K562 (cell line): ENCODE measurements at regions not wholly inside any gene's neighbourhood (a gene's known extent, or its start where the extent isn't known, plus 50 kb on each side); places are given as distances from the start of the nearest gene placed in this dataset.
A peak's percentile ranks its signal among the peaks of the same experiment; 100 is the strongest.

Experiments used
- BACH1 ChIP-seq: fragments of 200-800 bp; sonication (Bioruptor generic); IDR thresholded peaks from 2 replicates; pipeline ENCODE4 v1.6.1; 2016; ENCODE audit warnings: missing genetic modification characterization, missing compliant biosample characterization
- CBX1 ChIP-seq: sonication (generic); IDR thresholded peaks from 2 replicates; pipeline ENCODE4 v1.6.1; 2016; ENCODE audit warnings: antibody characterized with exemption, low read depth, mild to moderate bottlenecking
- CBX8 ChIP-seq: fragments of 200-600 bp; sonication (generic); IDR thresholded peaks from 2 replicates; pipeline ENCODE4 v1.6.1; 2012; ENCODE audit warnings: borderline replicate concordance, mixed run types, low read depth, mild to moderate bottlenecking, moderate library complexity, mixed read lengths, low read length, control low read depth, inconsistent platforms; ENCODE audit not compliant: poor library complexity, severe bottlenecking; ENCODE audit errors: extremely low read depth
- CEBPG ChIP-seq, 3 experiments: fragments of 200-800 bp in 1 of 3; sonication (Bioruptor generic) in 1 of 3; sonication (generic) in 1 of 3; formaldehyde crosslinking in 1 of 3; IDR thresholded peaks in 2 of 3; conservative IDR thresholded peaks in 1 of 3; 2 replicates each; pipeline versions ENCODE4 v1.6.1 to v1.8.0; 2016 to 2022; ENCODE audit warnings: missing compliant biosample characterization in 2 of 3, missing genetic modification characterization in 2 of 3, mild to moderate bottlenecking in 1 of 3, missing genetic modification reagents in 1 of 3
- CSDE1 ChIP-seq, 2 experiments: fragments of 450-650 bp; IDR thresholded peaks; 2 replicates each; pipeline ENCODE4 v1.6.1; 2016; ENCODE audit warnings: mild to moderate bottlenecking in 1 of 2
- ETS2 ChIP-seq: IDR thresholded peaks from 2 replicates; pipeline ENCODE4 v1.6.1; 2016; ENCODE audit warnings: borderline replicate concordance, missing genetic modification characterization, mild to moderate bottlenecking, moderate library complexity, missing compliant biosample characterization; ENCODE audit not compliant: poor library complexity, severe bottlenecking
- GATAD2A ChIP-seq: fragments of 450-650 bp; IDR thresholded peaks from 2 replicates; pipeline ENCODE4 v1.6.1; 2017
- IRF2 ChIP-seq: sonication (generic); formaldehyde crosslinking; IDR thresholded peaks from 2 replicates; pipeline ENCODE4 v1.8.1; 2022; ENCODE audit warnings: mild to moderate bottlenecking, missing genetic modification reagents
- MCM7 ChIP-seq, 2 experiments: fragments of 450-650 bp; IDR thresholded peaks; 2 replicates each; pipeline ENCODE4 v1.6.1; 2016 to 2018
- MED1 ChIP-seq: sonication (generic); formaldehyde crosslinking; IDR thresholded peaks from 2 replicates; pipeline ENCODE4 v1.8.1; 2023; ENCODE audit warnings: missing genetic modification reagents, borderline replicate concordance
- OTX1 ChIP-seq: fragments of 450-650 bp; formaldehyde crosslinking; IDR thresholded peaks from 2 replicates; pipeline ENCODE4 v1.4.0; 2022; ENCODE audit warnings: mild to moderate bottlenecking
- PCBP1 ChIP-seq: fragments of 200-400 bp; formaldehyde crosslinking; IDR thresholded peaks from 2 replicates; pipeline ENCODE4 v1.6.1; 2018; ENCODE audit warnings: mild to moderate bottlenecking, low read depth, low read length; ENCODE audit not compliant: poor library complexity, severe bottlenecking
- RHOXF2B ChIP-seq: fragments of 250-450 bp; sonication (Bioruptor Pico); conservative IDR thresholded peaks from 2 replicates; pipeline ENCODE4 v1.5.1; 2021
- WHSC1 ChIP-seq: IDR thresholded peaks from one replicate; pipeline ENCODE4 v1.6.1; 2012; ENCODE audit warnings: low read length, control low read depth, inconsistent platforms
- ZNF174 ChIP-seq: fragments of 250-450 bp; sonication (Bioruptor Pico); IDR thresholded peaks from 2 replicates; pipeline ENCODE4 v1.4.0; 2020; ENCODE audit warnings: mild to moderate bottlenecking
- ZNF586 ChIP-seq: fragments of 450-650 bp; formaldehyde crosslinking; conservative IDR thresholded peaks from 2 replicates; pipeline ENCODE4 v1.4.0; 2020; ENCODE audit warnings: mild to moderate bottlenecking, moderate library complexity
- ZNF696 ChIP-seq: fragments of 250-450 bp; sonication (Bioruptor Pico); conservative IDR thresholded peaks from 2 replicates; pipeline ENCODE4 v1.4.0; 2020; ENCODE audit warnings: mild to moderate bottlenecking, moderate library complexity
- TF ChIP-seq, protein P1 (sequence below): fragments of 200-800 bp; sonication (Bioruptor generic); IDR thresholded peaks from 2 replicates; pipeline ENCODE4 v1.6.1; 2016; ENCODE audit warnings: missing genetic modification characterization, missing compliant biosample characterization
- TF ChIP-seq, protein P2 (sequence below): fragments of 200-800 bp; sonication (Bioruptor generic); IDR thresholded peaks from 2 replicates; pipeline ENCODE4 v1.6.1; 2017; ENCODE audit warnings: missing genetic modification characterization, missing compliant biosample characterization
- TF ChIP-seq, protein P3 (sequence below): fragments of 250-450 bp; sonication (Bioruptor Pico); IDR thresholded peaks from 2 replicates; pipeline ENCODE4 v1.4.0; 2020; ENCODE audit warnings: mild to moderate bottlenecking

DNA sequence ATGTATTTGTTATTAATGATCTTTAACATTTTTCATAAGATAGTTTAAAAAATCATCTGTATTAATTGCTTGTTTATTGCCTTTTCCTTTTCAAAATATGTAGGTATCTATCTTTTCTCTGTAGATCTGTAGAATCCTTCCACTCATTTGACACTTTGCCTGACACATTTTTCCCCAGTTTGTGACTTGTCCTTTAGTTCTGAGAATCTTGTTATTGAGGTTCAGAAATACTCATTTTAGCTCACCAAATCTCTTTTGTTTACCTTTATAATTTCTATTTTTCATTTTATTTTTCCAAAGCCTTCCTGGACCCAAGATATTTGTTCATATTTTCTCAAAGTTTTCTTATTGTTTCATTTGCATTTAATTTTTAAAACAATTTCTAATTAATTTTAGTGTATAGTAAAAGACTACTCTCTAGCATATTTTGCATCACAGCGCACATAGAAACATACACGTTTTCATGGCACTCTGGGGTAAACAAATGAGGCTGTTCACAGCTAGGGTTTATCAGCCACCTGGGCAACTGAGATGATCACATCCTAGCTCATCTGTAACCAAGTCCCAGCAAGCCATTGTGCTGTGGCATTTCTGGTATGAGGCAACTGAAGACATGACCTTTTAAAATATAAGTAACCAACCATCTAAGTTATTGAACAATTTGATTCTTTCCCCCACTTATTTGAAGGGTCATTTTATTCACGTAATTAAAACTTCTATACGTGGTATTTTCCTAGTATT is 275.7 kb downstream of the ADGB start (continued):
- no peak for TF ChIP-seq IRF2 (CRISPR knock-in tag)
- TF ChIP-seq ZNF696 (CRISPR knock-in tag), result no peak
- no peak for TF ChIP-seq OTX1 (CRISPR knock-in tag)
- no peak for TF ChIP-seq ZNF586 (CRISPR knock-in tag)
- no peak for TF ChIP-seq GATAD2A
- TF ChIP-seq CSDE1 (IDR thresholded peaks at IDR 0.05), result no peak
- TF ChIP-seq PCBP1, result no peak
- TF ChIP-seq, protein P1, sequence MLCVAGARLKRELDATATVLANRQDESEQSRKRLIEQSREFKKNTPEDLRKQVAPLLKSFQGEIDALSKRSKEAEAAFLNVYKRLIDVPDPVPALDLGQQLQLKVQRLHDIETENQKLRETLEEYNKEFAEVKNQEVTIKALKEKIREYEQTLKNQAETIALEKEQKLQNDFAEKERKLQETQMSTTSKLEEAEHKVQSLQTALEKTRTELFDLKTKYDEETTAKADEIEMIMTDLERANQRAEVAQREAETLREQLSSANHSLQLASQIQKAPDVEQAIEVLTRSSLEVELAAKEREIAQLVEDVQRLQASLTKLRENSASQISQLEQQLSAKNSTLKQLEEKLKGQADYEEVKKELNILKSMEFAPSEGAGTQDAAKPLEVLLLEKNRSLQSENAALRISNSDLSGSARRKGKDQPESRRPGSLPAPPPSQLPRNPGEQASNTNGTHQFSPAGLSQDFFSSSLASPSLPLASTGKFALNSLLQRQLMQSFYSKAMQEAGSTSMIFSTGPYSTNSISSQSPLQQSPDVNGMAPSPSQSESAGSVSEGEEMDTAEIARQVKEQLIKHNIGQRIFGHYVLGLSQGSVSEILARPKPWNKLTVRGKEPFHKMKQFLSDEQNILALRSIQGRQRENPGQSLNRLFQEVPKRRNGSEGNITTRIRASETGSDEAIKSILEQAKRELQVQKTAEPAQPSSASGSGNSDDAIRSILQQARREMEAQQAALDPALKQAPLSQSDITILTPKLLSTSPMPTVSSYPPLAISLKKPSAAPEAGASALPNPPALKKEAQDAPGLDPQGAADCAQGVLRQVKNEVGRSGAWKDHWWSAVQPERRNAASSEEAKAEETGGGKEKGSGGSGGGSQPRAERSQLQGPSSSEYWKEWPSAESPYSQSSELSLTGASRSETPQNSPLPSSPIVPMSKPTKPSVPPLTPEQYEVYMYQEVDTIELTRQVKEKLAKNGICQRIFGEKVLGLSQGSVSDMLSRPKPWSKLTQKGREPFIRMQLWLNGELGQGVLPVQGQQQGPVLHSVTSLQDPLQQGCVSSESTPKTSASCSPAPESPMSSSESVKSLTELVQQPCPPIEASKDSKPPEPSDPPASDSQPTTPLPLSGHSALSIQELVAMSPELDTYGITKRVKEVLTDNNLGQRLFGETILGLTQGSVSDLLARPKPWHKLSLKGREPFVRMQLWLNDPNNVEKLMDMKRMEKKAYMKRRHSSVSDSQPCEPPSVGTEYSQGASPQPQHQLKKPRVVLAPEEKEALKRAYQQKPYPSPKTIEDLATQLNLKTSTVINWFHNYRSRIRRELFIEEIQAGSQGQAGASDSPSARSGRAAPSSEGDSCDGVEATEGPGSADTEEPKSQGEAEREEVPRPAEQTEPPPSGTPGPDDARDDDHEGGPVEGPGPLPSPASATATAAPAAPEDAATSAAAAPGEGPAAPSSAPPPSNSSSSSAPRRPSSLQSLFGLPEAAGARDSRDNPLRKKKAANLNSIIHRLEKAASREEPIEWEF, result peak; percentile 56; the same call in 1 of the 2 replicates
- no peak for TF ChIP-seq CEBPG (CRISPR knock-in tag; IDR thresholded peaks at IDR 0.05)
- TF ChIP-seq CEBPG (tag; conservative IDR thresholded peaks at IDR 0.05 in 1 of 2, IDR thresholded peaks at IDR 0.05 in 1 of 2), result 0 out of 4 replicates have a peak, but pooled peaks of 1 of the 2 experiments have one; percentile 20
- TF ChIP-seq WHSC1, result no peak
- no peak for TF ChIP-seq RHOXF2B (CRISPR knock-in tag)
- 0 out of 2 replicates have a peak, but pooled peaks have one; percentile 53 for TF ChIP-seq ZNF174
- TF ChIP-seq, protein P2, sequence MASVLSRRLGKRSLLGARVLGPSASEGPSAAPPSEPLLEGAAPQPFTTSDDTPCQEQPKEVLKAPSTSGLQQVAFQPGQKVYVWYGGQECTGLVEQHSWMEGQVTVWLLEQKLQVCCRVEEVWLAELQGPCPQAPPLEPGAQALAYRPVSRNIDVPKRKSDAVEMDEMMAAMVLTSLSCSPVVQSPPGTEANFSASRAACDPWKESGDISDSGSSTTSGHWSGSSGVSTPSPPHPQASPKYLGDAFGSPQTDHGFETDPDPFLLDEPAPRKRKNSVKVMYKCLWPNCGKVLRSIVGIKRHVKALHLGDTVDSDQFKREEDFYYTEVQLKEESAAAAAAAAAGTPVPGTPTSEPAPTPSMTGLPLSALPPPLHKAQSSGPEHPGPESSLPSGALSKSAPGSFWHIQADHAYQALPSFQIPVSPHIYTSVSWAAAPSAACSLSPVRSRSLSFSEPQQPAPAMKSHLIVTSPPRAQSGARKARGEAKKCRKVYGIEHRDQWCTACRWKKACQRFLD (CRISPR knock-in tag), result peak; percentile 52; the same call in 1 of the 2 replicates
- TF ChIP-seq MED1, result no peak
- TF ChIP-seq, protein P3, sequence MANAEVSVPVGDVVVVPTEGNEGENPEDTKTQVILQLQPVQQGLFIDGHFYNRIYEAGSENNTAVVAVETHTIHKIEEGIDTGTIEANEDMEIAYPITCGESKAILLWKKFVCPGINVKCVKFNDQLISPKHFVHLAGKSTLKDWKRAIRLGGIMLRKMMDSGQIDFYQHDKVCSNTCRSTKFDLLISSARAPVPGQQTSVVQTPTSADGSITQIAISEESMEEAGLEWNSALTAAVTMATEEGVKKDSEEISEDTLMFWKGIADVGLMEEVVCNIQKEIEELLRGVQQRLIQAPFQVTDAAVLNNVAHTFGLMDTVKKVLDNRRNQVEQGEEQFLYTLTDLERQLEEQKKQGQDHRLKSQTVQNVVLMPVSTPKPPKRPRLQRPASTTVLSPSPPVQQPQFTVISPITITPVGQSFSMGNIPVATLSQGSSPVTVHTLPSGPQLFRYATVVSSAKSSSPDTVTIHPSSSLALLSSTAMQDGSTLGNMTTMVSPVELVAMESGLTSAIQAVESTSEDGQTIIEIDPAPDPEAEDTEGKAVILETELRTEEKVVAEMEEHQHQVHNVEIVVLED, result peak; percentile 24; the same call in 1 of the 2 replicates
- TF ChIP-seq CBX1, result no peak
- TF ChIP-seq MCM7 (IDR thresholded peaks at IDR 0.05), result no peak
- no peak for TF ChIP-seq ETS2 (tag)
- no peak for TF ChIP-seq CBX8
- TF ChIP-seq BACH1 (tag), result peak; percentile 59; the same call in 1 of the 2 replicates
